Retinal pigment epithelial cell (primary cell): ENCODE measurements at regions not wholly inside any gene's neighbourhood (a gene's known extent, or its start where the extent isn't known, plus 50 kb on each side); places are given as distances from the start of the nearest gene placed in this dataset.

Experiments
- DNase-seq: peaks from one replicate; pipeline ENCODE4 v3.0.0-alpha.2; 2010; ENCODE audit warnings: low read depth
- H3K4me3 ChIP-seq: 2 replicates; pipeline ENCODE4 v1.5.1; 2011; ENCODE audit warnings: mild to moderate bottlenecking, low read length, control low read depth, moderate library complexity
- TF ChIP-seq, protein P1 (sequence below): conservative IDR thresholded peaks from 2 replicates; pipeline ENCODE4 v1.5.1; 2011; ENCODE audit warnings: low read depth, low read length, control low read depth, inconsistent platforms

DNA sequence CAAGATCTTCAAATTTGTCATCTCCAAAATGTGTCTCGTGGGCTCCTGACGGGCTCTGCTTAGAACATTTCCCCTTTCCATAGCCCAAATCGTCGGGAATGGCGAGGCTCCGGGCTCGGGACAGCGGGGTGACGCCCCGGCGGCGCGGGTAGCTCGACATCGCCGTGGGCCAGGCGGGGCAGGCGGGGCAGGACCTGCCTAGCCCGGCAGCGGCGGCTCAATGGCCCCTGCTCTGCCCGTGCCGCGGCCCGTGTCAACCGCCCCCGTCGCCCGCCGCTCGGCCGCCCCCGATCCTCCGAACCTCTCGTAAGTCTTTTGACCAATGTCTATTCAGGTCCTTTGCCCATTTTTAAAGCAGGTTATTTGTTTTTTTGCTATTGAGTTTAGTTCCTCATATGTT, 111.2 kb downstream of the PMAIP1 start:
- TF ChIP-seq, protein P1, sequence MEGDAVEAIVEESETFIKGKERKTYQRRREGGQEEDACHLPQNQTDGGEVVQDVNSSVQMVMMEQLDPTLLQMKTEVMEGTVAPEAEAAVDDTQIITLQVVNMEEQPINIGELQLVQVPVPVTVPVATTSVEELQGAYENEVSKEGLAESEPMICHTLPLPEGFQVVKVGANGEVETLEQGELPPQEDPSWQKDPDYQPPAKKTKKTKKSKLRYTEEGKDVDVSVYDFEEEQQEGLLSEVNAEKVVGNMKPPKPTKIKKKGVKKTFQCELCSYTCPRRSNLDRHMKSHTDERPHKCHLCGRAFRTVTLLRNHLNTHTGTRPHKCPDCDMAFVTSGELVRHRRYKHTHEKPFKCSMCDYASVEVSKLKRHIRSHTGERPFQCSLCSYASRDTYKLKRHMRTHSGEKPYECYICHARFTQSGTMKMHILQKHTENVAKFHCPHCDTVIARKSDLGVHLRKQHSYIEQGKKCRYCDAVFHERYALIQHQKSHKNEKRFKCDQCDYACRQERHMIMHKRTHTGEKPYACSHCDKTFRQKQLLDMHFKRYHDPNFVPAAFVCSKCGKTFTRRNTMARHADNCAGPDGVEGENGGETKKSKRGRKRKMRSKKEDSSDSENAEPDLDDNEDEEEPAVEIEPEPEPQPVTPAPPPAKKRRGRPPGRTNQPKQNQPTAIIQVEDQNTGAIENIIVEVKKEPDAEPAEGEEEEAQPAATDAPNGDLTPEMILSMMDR: no peak
- no peak overlapping the region for H3K4me3 ChIP-seq
- no peak for DNase-seq

DNA sequence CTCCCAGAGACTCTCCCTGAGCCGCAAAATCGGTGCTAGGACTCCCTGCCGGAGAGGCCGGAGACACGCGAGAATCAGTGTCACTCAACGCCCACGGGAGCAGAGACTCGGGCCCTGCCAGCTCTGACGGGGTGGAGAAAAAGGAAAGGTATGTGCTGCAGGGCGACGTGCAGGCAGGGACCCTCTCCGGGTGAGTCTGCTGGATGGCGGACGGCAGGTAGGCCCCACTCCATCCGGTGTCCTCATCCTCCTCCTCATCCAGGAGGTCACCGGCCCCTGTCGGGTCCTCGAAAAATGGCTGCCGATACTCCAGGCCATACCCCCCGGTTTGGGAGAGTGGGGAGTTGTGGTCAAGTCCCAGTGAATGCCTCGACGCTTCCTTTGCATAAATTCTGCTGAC, 110.7 kb downstream of the PMAIP1 start:
- no peak for DNase-seq
- TF ChIP-seq, protein P1: no peak
- H3K4me3 ChIP-seq: no peak overlapping the region

DNA sequence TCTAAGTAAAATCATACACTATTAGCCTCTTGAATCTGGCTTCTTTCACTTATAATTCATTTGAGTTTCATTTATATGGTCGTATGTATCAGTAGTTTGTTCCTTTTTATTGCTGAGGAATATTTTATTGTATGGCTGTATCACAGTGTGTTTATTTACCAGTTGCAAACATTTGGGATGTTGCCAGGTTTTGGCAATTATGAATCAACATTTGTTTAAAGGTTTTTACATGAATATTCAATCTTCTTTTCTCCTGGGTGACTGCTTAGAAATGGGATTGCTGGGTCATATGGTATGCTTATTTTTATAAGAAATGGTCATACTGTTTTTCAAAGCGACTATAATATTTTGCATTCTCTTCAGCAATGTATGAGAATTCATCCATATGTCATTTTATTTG, 107.9 kb downstream of the PMAIP1 start:
- no peak overlapping the region for H3K4me3 ChIP-seq
- DNase-seq: no peak
- TF ChIP-seq, protein P1: no peak

DNA sequence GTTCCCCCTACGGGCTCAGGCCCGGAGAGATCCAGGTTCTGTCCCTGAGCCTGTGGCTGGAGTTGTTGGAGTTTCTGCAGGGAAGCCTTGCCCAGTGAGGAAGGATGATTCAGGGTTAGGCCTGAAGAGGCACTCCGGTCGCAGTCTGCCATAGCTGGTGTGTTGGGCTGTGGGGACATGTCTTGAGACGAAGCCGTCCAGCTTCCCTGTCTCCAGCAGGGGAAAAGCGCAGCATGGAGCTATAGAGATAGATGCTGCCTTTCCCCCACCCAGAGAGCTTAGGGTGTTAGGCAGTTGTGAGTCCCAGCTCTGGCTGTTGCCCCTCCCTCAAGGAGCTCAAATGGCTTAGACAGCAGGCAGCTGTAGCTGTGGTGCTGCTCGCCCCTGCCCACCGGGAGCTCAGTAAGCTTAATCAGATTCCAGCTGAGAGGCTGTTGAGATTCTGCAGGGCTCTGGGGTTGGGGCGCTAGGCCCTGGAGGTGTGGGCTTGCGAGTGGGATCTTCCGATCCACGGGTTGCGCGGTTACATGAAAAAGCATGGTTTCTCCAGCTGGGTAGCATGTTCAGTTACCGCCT, 103.9 kb downstream of the PMAIP1 start:
- TF ChIP-seq, protein P1: no peak
- no peak overlapping the region for H3K4me3 ChIP-seq
- DNase-seq: no peak

DNA sequence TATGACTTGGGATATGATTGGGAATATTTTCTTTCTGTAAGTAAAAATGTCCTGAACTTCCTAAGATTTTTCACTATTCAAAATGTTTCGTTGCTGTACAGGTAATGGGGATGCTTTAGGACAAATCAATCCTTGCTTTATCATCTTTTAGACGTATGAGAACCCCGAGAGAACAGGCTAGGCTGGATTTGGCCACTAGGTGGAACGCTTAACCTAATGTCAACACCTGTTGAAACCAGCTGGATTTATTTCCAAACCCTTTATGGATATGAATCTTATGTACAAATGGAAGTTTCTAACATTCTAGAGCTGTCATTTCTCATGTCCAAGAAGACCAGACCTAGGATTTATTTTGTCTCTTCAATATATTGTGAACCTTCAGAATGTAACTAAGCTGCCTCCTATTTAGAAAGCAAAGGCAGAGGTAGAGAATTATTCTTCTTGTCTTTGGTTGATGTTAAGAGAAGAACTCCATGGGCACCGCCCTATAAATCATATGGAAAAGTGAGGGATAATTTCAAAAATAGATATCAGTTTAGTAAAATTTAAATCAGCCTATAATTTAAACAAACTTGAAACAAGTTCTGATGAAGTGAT, 96.7 kb downstream of the PMAIP1 start:
- TF ChIP-seq, protein P1: peak; percentile 92
- no peak for DNase-seq
- no peak overlapping the region for H3K4me3 ChIP-seq

DNA sequence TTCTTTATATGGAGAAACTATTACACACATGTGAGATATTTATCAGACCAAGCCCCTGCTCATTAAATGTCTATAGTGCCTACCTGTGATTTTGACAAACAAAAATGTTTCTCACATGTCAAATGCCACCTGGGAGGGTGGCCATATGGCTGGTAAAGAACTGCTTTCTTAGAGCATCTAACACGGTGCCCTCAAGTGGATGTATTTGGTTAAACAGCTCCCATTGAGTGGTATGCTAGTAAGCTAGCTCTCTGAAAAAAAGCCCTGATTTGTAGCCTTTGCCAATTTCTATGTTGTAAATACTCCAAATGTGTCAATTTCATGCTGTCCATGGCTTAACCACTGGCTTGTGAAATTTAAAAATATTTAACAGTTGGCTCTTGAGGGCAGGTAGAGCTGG, 94.6 kb downstream of the PMAIP1 start:
- H3K4me3 ChIP-seq: no peak overlapping the region
- TF ChIP-seq, protein P1: peak; percentile 38
- DNase-seq: no peak

DNA sequence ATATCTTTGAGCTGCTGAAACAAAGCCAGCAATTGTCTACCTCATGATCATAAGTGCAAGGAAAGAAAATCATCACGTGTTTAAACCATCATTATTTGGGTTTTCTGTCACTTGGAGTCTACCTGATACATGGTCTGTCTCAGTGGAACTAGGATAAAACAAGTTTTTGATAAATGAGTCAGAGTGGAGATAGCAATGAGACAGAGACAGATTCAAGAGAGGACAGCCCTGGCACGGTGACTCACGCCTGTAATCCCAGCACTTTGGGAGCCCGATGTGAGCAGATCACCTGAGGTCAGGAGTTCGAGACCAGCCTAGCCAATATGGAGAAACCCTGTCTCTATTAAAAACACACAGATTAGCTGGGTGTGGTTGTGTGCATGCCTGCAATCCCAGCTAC, 93.8 kb downstream of the PMAIP1 start:
- no peak overlapping the region for H3K4me3 ChIP-seq
- TF ChIP-seq, protein P1: no peak
- DNase-seq: no peak
